ENCODE measurements at regions not wholly inside any gene's neighbourhood (a gene's known extent, or its start where the extent isn't known, plus 50 kb on each side); places are given as distances from the start of the nearest gene placed in this dataset.
"Not testable (repeated sequence)": the region's sequence is repeated elsewhere in the genome, so short reads cannot be mapped to it uniquely, and the experiment has no call there.

GRCh38 chr12:87344699-87345098, 684.5 kb downstream of the C12orf50 start:
- Histone ChIP-seq H3K27me3 (ENCODE audit: control insufficient read depth, insufficient read depth, low read length) (no peaks in the 10 kb centered on the region), H3K4me1 (ENCODE audit: control insufficient read depth, insufficient read depth, low read length) (no peaks in the 10 kb centered on the region), H3K4me3 (ENCODE audit: low read depth, low read length) (no peak overlapping the region), H3K27ac (ENCODE audit: low read depth, low read length) (no peak overlapping the region), H3K9me3 (ENCODE audit: control insufficient read depth, insufficient read depth, low read length) (no peaks in the 10 kb centered on the region), H3K36me3 (ENCODE audit: control insufficient read depth, insufficient read depth, low read length) (no peaks in the 10 kb centered on the region), H3K9ac (ENCODE audit: low read depth, low read length) (no peak overlapping the region)

- Histone ChIP-seq H3K9ac (ENCODE audit: low read depth, low read length) (no peak overlapping the region), H3K27me3 (ENCODE audit: control insufficient read depth, insufficient read depth, low read length) (no peaks in the 10 kb centered on the region), H3K36me3 (ENCODE audit: control insufficient read depth, insufficient read depth, low read length) (no peaks in the 10 kb centered on the region), H3K27ac (ENCODE audit: low read depth, low read length) (no peak overlapping the region), H3K4me1 (ENCODE audit: control insufficient read depth, insufficient read depth, low read length) (peaks cover 4% of the 10 kb centered on the region; the same call in 1 of the 2 replicates), H3K4me3 (ENCODE audit: low read depth, low read length) (no peak overlapping the region), H3K9me3 (ENCODE audit: control insufficient read depth, insufficient read depth, low read length) (no peaks in the 10 kb centered on the region)
These were observed 690.5 kb downstream of the C12orf50 start for GRCh38 chr12:87338681-87339080.

- no peak overlapping the region for H3K27ac ChIP-seq (ENCODE audit: low read depth, low read length)
- H3K9ac ChIP-seq (ENCODE audit: low read depth, low read length), result no peak overlapping the region
- H3K4me1 ChIP-seq (ENCODE audit: control insufficient read depth, insufficient read depth, low read length), result peaks cover 4% of the 10 kb centered on the region; the same call in 1 of the 2 replicates
- H3K4me3 ChIP-seq (ENCODE audit: low read depth, low read length), result no peak overlapping the region
- no peaks in the 10 kb centered on the region for H3K27me3 ChIP-seq (ENCODE audit: control insufficient read depth, insufficient read depth, low read length)
- no peaks in the 10 kb centered on the region for H3K9me3 ChIP-seq (ENCODE audit: control insufficient read depth, insufficient read depth, low read length)
- no peaks in the 10 kb centered on the region for H3K36me3 ChIP-seq (ENCODE audit: control insufficient read depth, insufficient read depth, low read length)
These were observed 692.3 kb downstream of the C12orf50 start for GRCh38 chr12:87336814-87337336.

GRCh38 chr12:87332987-87333726, 696.0 kb downstream of the C12orf50 start:
- no peaks in the 10 kb centered on the region for H3K27me3 ChIP-seq (ENCODE audit: control insufficient read depth, insufficient read depth, low read length)
- H3K36me3 ChIP-seq (ENCODE audit: control insufficient read depth, insufficient read depth, low read length), result no peaks in the 10 kb centered on the region
- no peak overlapping the region for H3K4me3 ChIP-seq (ENCODE audit: low read depth, low read length)
- H3K9me3 ChIP-seq (ENCODE audit: control insufficient read depth, insufficient read depth, low read length), result no peaks in the 10 kb centered on the region
- peaks cover 4% of the 10 kb centered on the region; the same call in 1 of the 2 replicates for H3K4me1 ChIP-seq (ENCODE audit: control insufficient read depth, insufficient read depth, low read length)
- H3K9ac ChIP-seq (ENCODE audit: low read depth, low read length), result no peak overlapping the region
- H3K27ac ChIP-seq (ENCODE audit: low read depth, low read length), result no peak overlapping the region

- not testable (repeated sequence) for H3K4me1 ChIP-seq (ENCODE audit: control insufficient read depth, insufficient read depth, low read length); H3K27ac ChIP-seq (ENCODE audit: low read depth, low read length); H3K9me3 ChIP-seq (ENCODE audit: control insufficient read depth, insufficient read depth, low read length); H3K4me3 ChIP-seq (ENCODE audit: low read depth, low read length); H3K36me3 ChIP-seq (ENCODE audit: control insufficient read depth, insufficient read depth, low read length); H3K27me3 ChIP-seq (ENCODE audit: control insufficient read depth, insufficient read depth, low read length); H3K9ac ChIP-seq (ENCODE audit: low read depth, low read length)
These were observed 699.1 kb downstream of the C12orf50 start for GRCh38 chr12:87330071-87330555.

GRCh38 chr12:87329076-87329863, 699.9 kb downstream of the C12orf50 start:
- no peak overlapping the region for H3K27ac ChIP-seq (ENCODE audit: low read depth, low read length)
- H3K9me3 ChIP-seq (ENCODE audit: control insufficient read depth, insufficient read depth, low read length), result no peaks in the 10 kb centered on the region
- no peak overlapping the region for H3K4me3 ChIP-seq (ENCODE audit: low read depth, low read length)
- no peaks in the 10 kb centered on the region for H3K27me3 ChIP-seq (ENCODE audit: control insufficient read depth, insufficient read depth, low read length)
- H3K9ac ChIP-seq (ENCODE audit: low read depth, low read length), result no peak overlapping the region
- no peaks in the 10 kb centered on the region for H3K4me1 ChIP-seq (ENCODE audit: control insufficient read depth, insufficient read depth, low read length)
- H3K36me3 ChIP-seq (ENCODE audit: control insufficient read depth, insufficient read depth, low read length), result no peaks in the 10 kb centered on the region

GRCh38 chr12:87323369-87323768, 705.8 kb downstream of the C12orf50 start:
- no peaks in the 10 kb centered on the region for H3K27me3 ChIP-seq (ENCODE audit: control insufficient read depth, insufficient read depth, low read length)
- H3K27ac ChIP-seq (ENCODE audit: low read depth, low read length), result no peak overlapping the region
- H3K4me1 ChIP-seq (ENCODE audit: control insufficient read depth, insufficient read depth, low read length), result no peaks in the 10 kb centered on the region
- H3K9me3 ChIP-seq (ENCODE audit: control insufficient read depth, insufficient read depth, low read length), result no peaks in the 10 kb centered on the region
- no peak overlapping the region for H3K9ac ChIP-seq (ENCODE audit: low read depth, low read length)
- no peaks in the 10 kb centered on the region for H3K36me3 ChIP-seq (ENCODE audit: control insufficient read depth, insufficient read depth, low read length)
- H3K4me3 ChIP-seq (ENCODE audit: low read depth, low read length), result no peak overlapping the region

GRCh38 chr12:87320724-87321123, 708.5 kb downstream of the C12orf50 start:
- Histone ChIP-seq H3K9me3 (ENCODE audit: control insufficient read depth, insufficient read depth, low read length) (no peaks in the 10 kb centered on the region), H3K27me3 (ENCODE audit: control insufficient read depth, insufficient read depth, low read length) (no peaks in the 10 kb centered on the region)

GRCh38 chr12:87317302-87317701, 711.9 kb downstream of the C12orf50 start:
- Histone ChIP-seq H3K9me3 (ENCODE audit: control insufficient read depth, insufficient read depth, low read length) (no peaks in the 10 kb centered on the region), H3K27ac (ENCODE audit: low read depth, low read length) (no peak overlapping the region), H3K9ac (ENCODE audit: low read depth, low read length) (no peak overlapping the region), H3K36me3 (ENCODE audit: control insufficient read depth, insufficient read depth, low read length) (no peaks in the 10 kb centered on the region), H3K27me3 (ENCODE audit: control insufficient read depth, insufficient read depth, low read length) (no peaks in the 10 kb centered on the region), H3K4me3 (ENCODE audit: low read depth, low read length) (no peak overlapping the region), H3K4me1 (ENCODE audit: control insufficient read depth, insufficient read depth, low read length) (no peaks in the 10 kb centered on the region)

More at GRCh38 chr12:87320724-87321123, 708.5 kb downstream of the C12orf50 start:
- no peak overlapping the region for H3K9ac ChIP-seq (ENCODE audit: low read depth, low read length)
- no peak overlapping the region for H3K27ac ChIP-seq (ENCODE audit: low read depth, low read length)
- H3K36me3 ChIP-seq (ENCODE audit: control insufficient read depth, insufficient read depth, low read length), result no peaks in the 10 kb centered on the region
- no peaks in the 10 kb centered on the region for H3K4me1 ChIP-seq (ENCODE audit: control insufficient read depth, insufficient read depth, low read length)
- no peak overlapping the region for H3K4me3 ChIP-seq (ENCODE audit: low read depth, low read length)

- H3K9ac ChIP-seq (ENCODE audit: low read depth, low read length), result no peak overlapping the region
- H3K4me1 ChIP-seq (ENCODE audit: control insufficient read depth, insufficient read depth, low read length), result no peaks in the 10 kb centered on the region
- no peaks in the 10 kb centered on the region for H3K27me3 ChIP-seq (ENCODE audit: control insufficient read depth, insufficient read depth, low read length)
- no peak overlapping the region for H3K27ac ChIP-seq (ENCODE audit: low read depth, low read length)
- no peaks in the 10 kb centered on the region for H3K36me3 ChIP-seq (ENCODE audit: control insufficient read depth, insufficient read depth, low read length)
- no peak overlapping the region for H3K4me3 ChIP-seq (ENCODE audit: low read depth, low read length)
- no peaks in the 10 kb centered on the region for H3K9me3 ChIP-seq (ENCODE audit: control insufficient read depth, insufficient read depth, low read length)
These were observed 718.0 kb downstream of the C12orf50 start for GRCh38 chr12:87311206-87311605.

- H3K4me3 ChIP-seq (ENCODE audit: low read depth, low read length), result no peak overlapping the region
- H3K9me3 ChIP-seq (ENCODE audit: control insufficient read depth, insufficient read depth, low read length), result no peaks in the 10 kb centered on the region
- no peak overlapping the region for H3K27ac ChIP-seq (ENCODE audit: low read depth, low read length)
- no peaks in the 10 kb centered on the region for H3K27me3 ChIP-seq (ENCODE audit: control insufficient read depth, insufficient read depth, low read length)
- H3K9ac ChIP-seq (ENCODE audit: low read depth, low read length), result no peak overlapping the region
- H3K4me1 ChIP-seq (ENCODE audit: control insufficient read depth, insufficient read depth, low read length), result no peaks in the 10 kb centered on the region
- H3K36me3 ChIP-seq (ENCODE audit: control insufficient read depth, insufficient read depth, low read length), result no peaks in the 10 kb centered on the region
These were observed 719.1 kb downstream of the C12orf50 start for GRCh38 chr12:87310126-87310525.
